H9 (cell line): ENCODE measurements at regions not wholly inside any gene's neighbourhood (a gene's known extent, or its start where the extent isn't known, plus 50 kb on each side); places are given as distances from the start of the nearest gene placed in this dataset.
"Not testable (repeated sequence)": the region's sequence is repeated elsewhere in the genome, so short reads cannot be mapped to it uniquely, and the experiment has no call there.

Source experiments
- DNase-seq: peaks from one replicate; pipeline ENCODE4 v3.0.0-alpha.2; 2017
- H2AFZ ChIP-seq: one replicate; pipeline ENCODE4 v1.6.1; 2013; ENCODE audit warnings: mild to moderate bottlenecking, low read length, control low read depth, moderate library complexity
- H2AK5ac ChIP-seq: 2 replicates; pipeline ENCODE4 v1.6.1; 2013; ENCODE audit warnings: low read length, control low read depth, mixed read lengths; ENCODE audit not compliant: insufficient read length
- H2BK120ac ChIP-seq: one replicate; pipeline ENCODE4 v1.6.1; 2013; ENCODE audit warnings: low read depth, mild to moderate bottlenecking, low read length, control low read depth, inconsistent platforms; ENCODE audit not compliant: poor library complexity, severe bottlenecking
- H2BK12ac ChIP-seq: 2 replicates; pipeline ENCODE4 v1.6.1; 2013; ENCODE audit warnings: low read length, control low read depth, mixed read lengths, low read depth; ENCODE audit not compliant: insufficient read length
- H2BK15ac ChIP-seq: 2 replicates; pipeline ENCODE4 v1.6.1; 2013; ENCODE audit warnings: low read depth, low read length, control low read depth
- H2BK20ac ChIP-seq: one replicate; pipeline ENCODE4 v1.6.1; 2013; ENCODE audit warnings: low read depth, mild to moderate bottlenecking, low read length, control low read depth, inconsistent platforms; ENCODE audit not compliant: poor library complexity, severe bottlenecking
- H2BK5ac ChIP-seq: 2 replicates; pipeline ENCODE4 v1.6.1; 2013; ENCODE audit warnings: low read length, control low read depth, mixed read lengths; ENCODE audit not compliant: insufficient read length
- H3K14ac ChIP-seq: 2 replicates; pipeline ENCODE4 v1.6.1; 2013; ENCODE audit warnings: low read length, control low read depth; ENCODE audit not compliant: insufficient read depth
- H3K18ac ChIP-seq: 2 replicates; pipeline ENCODE4 v1.6.1; 2013; ENCODE audit warnings: low read depth, mild to moderate bottlenecking, mixed read lengths, low read length, control low read depth; ENCODE audit not compliant: insufficient read length
- H3K23ac ChIP-seq: 2 replicates; pipeline ENCODE4 v1.6.1; 2013; ENCODE audit warnings: low read length, control low read depth, mixed read lengths, low read depth; ENCODE audit not compliant: insufficient read length
- H3K23me2 ChIP-seq: 2 replicates; pipeline ENCODE4 v1.6.1; 2013; ENCODE audit warnings: low read depth, mild to moderate bottlenecking, mixed read lengths, low read length, control low read depth; ENCODE audit not compliant: insufficient read length, poor library complexity, severe bottlenecking
- H3K27ac ChIP-seq: 2 replicates; pipeline ENCODE4 v1.5.1; 2013; ENCODE audit warnings: low read length, control low read depth, mixed read lengths, low read depth; ENCODE audit not compliant: insufficient read length
- H3K27me3 ChIP-seq: 2 replicates; pipeline ENCODE4 v1.6.1; 2013; ENCODE audit warnings: low read length, control low read depth, inconsistent platforms; ENCODE audit not compliant: insufficient read depth
- H3K4ac ChIP-seq: 2 replicates; pipeline ENCODE4 v1.6.1; 2013; ENCODE audit warnings: low read depth, mild to moderate bottlenecking, control low read depth, inconsistent platforms, low read length, moderate library complexity
- H3K4me1 ChIP-seq: 2 replicates; pipeline ENCODE4 v1.6.1; 2013; ENCODE audit warnings: low read length, control low read depth, inconsistent platforms; ENCODE audit not compliant: insufficient read depth
- H3K4me2 ChIP-seq: 2 replicates; pipeline ENCODE4 v1.6.1; 2013; ENCODE audit warnings: low read length, control low read depth, mixed read lengths; ENCODE audit not compliant: insufficient read length, insufficient read depth
- H3K56ac ChIP-seq: 2 replicates; pipeline ENCODE4 v1.6.1; 2013; ENCODE audit warnings: low read depth, mild to moderate bottlenecking, mixed read lengths, low read length, control low read depth; ENCODE audit not compliant: insufficient read length
- H3K79me1 ChIP-seq: 2 replicates; pipeline ENCODE4 v1.6.1; 2013; ENCODE audit warnings: low read depth, mild to moderate bottlenecking, moderate library complexity, low read length, control low read depth, inconsistent platforms; ENCODE audit not compliant: insufficient read depth, poor library complexity, severe bottlenecking
- H3K79me2 ChIP-seq: 2 replicates; pipeline ENCODE4 v1.6.1; 2013; ENCODE audit warnings: low read length, control low read depth, inconsistent platforms; ENCODE audit not compliant: insufficient read depth
- H3K9ac ChIP-seq: 2 replicates; pipeline ENCODE4 v1.6.1; 2013; ENCODE audit warnings: low read length, control low read depth, mixed read lengths; ENCODE audit not compliant: insufficient read length; ENCODE audit errors: extremely low read depth
- H3K9me3 ChIP-seq: one replicate; pipeline ENCODE4 v1.6.1; 2013; ENCODE audit warnings: low read depth, low read length, inconsistent platforms; ENCODE audit not compliant: control insufficient read depth
- H3T11ph ChIP-seq: one replicate; pipeline ENCODE4 v1.6.1; 2013; ENCODE audit warnings: mild to moderate bottlenecking, low read length, control low read depth, inconsistent platforms
- H4K20me1 ChIP-seq: one replicate; pipeline ENCODE4 v1.6.1; 2013; ENCODE audit not compliant: control insufficient read depth, insufficient read length, insufficient read depth
- H4K5ac ChIP-seq: 2 replicates; pipeline ENCODE4 v1.6.1; 2013; ENCODE audit warnings: low read depth, mild to moderate bottlenecking, mixed read lengths, low read length, control low read depth; ENCODE audit not compliant: insufficient read length
- H4K8ac ChIP-seq: replicated peaks from 2 replicates; pipeline ENCODE4 v1.6.1; 2013; ENCODE audit warnings: low read length, control low read depth, mixed read lengths, low read depth; ENCODE audit not compliant: insufficient read length
- H4K91ac ChIP-seq: 2 replicates; pipeline ENCODE4 v1.6.1; 2013; ENCODE audit warnings: low read depth, mild to moderate bottlenecking, moderate library complexity, mixed read lengths, low read length, control low read depth; ENCODE audit not compliant: insufficient read length
- H3K27ac Mint-ChIP-seq, 3 experiments: 2 replicates in 2 of 3; 3 replicates in 1 of 3; pipeline ENCODE4 v1.8.0; 2020 to 2021; ENCODE audit warnings: mixed read lengths in 3 of 3, mild to moderate bottlenecking in 1 of 3, moderate library complexity in 1 of 3
- H3K27me3 Mint-ChIP-seq: 2 replicates; pipeline ENCODE4 v1.8.0; 2021; ENCODE audit warnings: low read depth, mild to moderate bottlenecking, moderate library complexity, mixed read lengths
- H3K36me3 Mint-ChIP-seq, 3 experiments: 2 replicates in 2 of 3; 3 replicates in 1 of 3; pipeline ENCODE4 v1.8.0; 2020 to 2021; ENCODE audit warnings: low read depth in 3 of 3, mixed read lengths in 3 of 3; ENCODE audit not compliant: insufficient read depth in 1 of 3
- H3K4me1 Mint-ChIP-seq, 2 experiments: 2 replicates each; pipeline ENCODE4 v1.8.0; 2020; ENCODE audit warnings: mixed read lengths in 2 of 2
- H3K4me3 Mint-ChIP-seq, 2 experiments: 2 replicates in 1 of 2; 3 replicates in 1 of 2; pipeline ENCODE4 v1.8.0; 2020 to 2021; ENCODE audit warnings: mild to moderate bottlenecking in 2 of 2, mixed read lengths in 2 of 2, moderate library complexity in 1 of 2
- H3K9me3 Mint-ChIP-seq, 2 experiments: 2 replicates in 1 of 2; 3 replicates in 1 of 2; pipeline ENCODE4 v1.8.0; 2020; ENCODE audit warnings: mild to moderate bottlenecking in 2 of 2, mixed read lengths in 2 of 2, moderate library complexity in 1 of 2
- CTCF ChIP-seq: fragments of 200-600 bp; sonication (generic); conservative IDR thresholded peaks from 3 replicates; pipeline ENCODE4 v1.8.0; 2021; ENCODE audit warnings: antibody characterized with exemption, mild to moderate bottlenecking
- WGBS: extraction: QIAGEN DNeasy Blood & Tissue Kit; methylation state at CpG from one replicate; pipeline ENCODE4 v1.1.7; 2013; ENCODE audit warnings: missing lambda C conversion rate, low lambda C conversion rate, mixed read lengths; ENCODE audit not compliant: insufficient read length; ENCODE audit errors: extremely low coverage; 5-methylcytosine and 5-hydroxymethylcytosine counted together

GRCh38 chr1:96588416-96588995 lies 133.1 kb upstream of the PTBP2 start:
- no peak overlapping the region for H3K27ac Mint-ChIP-seq
- Histone ChIP-seq H3K14ac (no peak overlapping the region), H3K4me1 (0 out of 2 replicates have a peak, but pooled peaks cover 2% of the 10 kb centered on the region), H3K9ac (no peak overlapping the region), H4K20me1 (no peaks in the 10 kb centered on the region), H3K4ac (no peak overlapping the region), H3K9me3 (no peaks in the 10 kb centered on the region), H2BK5ac (no peak overlapping the region), H3K18ac (no peak overlapping the region), H4K91ac (no peak overlapping the region), H3K27ac (no peak overlapping the region), H3K56ac (no peak overlapping the region), H3K23ac (no peak overlapping the region), H2BK12ac (no peak overlapping the region), H3K4me2 (no peak overlapping the region), H3T11ph (no peak overlapping the region), H2BK120ac (no peak overlapping the region), H4K8ac (no peak overlapping the region), H3K79me2 (no peaks in the 10 kb centered on the region), H2AK5ac (no peak overlapping the region), H2BK15ac (no peak overlapping the region), H3K27me3 (no peaks in the 10 kb centered on the region), H2BK20ac (no peak overlapping the region), H2AFZ (no peak overlapping the region), H3K79me1 (no peaks in the 10 kb centered on the region), H3K23me2 (no peaks in the 10 kb centered on the region), H4K5ac (no peak overlapping the region)
- no peak overlapping the region for H3K4me3 Mint-ChIP-seq
- H3K4me1 Mint-ChIP-seq = peaks cover 0 to 9% of the 10 kb centered on the region in 2 experiments; a peak in 2 of 4 replicates
- no CpG with 5 or more reads among the region's 1 CpG for WGBS
- H3K27me3 Mint-ChIP-seq = no peaks in the 10 kb centered on the region
- DNase-seq = no peak
- H3K36me3 Mint-ChIP-seq = peaks cover 6 to 10% (median 8%) of the 10 kb centered on the region in 3 experiments; a peak in 6 of 7 replicates
- TF ChIP-seq CTCF = no peak
- peaks cover 5 to 6% of the 10 kb centered on the region in 2 experiments for H3K9me3 Mint-ChIP-seq

GRCh38 chr1:96595530-96595929 lies 126.1 kb upstream of the PTBP2 start:
- no CpG with 5 or more reads among the region's 2 CpGs for WGBS

More at GRCh38 chr1:96595530-96595929, 126.1 kb upstream of the PTBP2 start:
- H2BK15ac ChIP-seq, H2BK12ac ChIP-seq, H2BK5ac ChIP-seq, H3K27ac ChIP-seq, H2BK20ac ChIP-seq, H4K8ac ChIP-seq, H3K27ac Mint-ChIP-seq, H3K27me3 Mint-ChIP-seq, H2BK120ac ChIP-seq, H3K9me3 Mint-ChIP-seq, H3K9ac ChIP-seq, H3T11ph ChIP-seq, H3K56ac ChIP-seq, DNase-seq, H4K20me1 ChIP-seq, H3K18ac ChIP-seq, H4K91ac ChIP-seq, H3K23me2 ChIP-seq, H3K4me2 ChIP-seq, H3K27me3 ChIP-seq, H3K23ac ChIP-seq, H3K79me2 ChIP-seq, H3K79me1 ChIP-seq, H2AK5ac ChIP-seq, H2AFZ ChIP-seq, H4K5ac ChIP-seq, H3K4ac ChIP-seq, H3K4me1 ChIP-seq, H3K4me3 Mint-ChIP-seq, H3K14ac ChIP-seq, H3K9me3 ChIP-seq: not testable (repeated sequence)
- peaks cover 6 to 10% (median 8%) of the 10 kb centered on the region in 3 experiments for H3K36me3 Mint-ChIP-seq
- H3K4me1 Mint-ChIP-seq = peaks cover 27 to 38% of the 10 kb centered on the region in 2 experiments
